GM21526 (cell line): ENCODE measurements at regions not wholly inside any gene's neighbourhood (a gene's known extent, or its start where the extent isn't known, plus 50 kb on each side); places are given as distances from the start of the nearest gene placed in this dataset.
"Not testable (repeated sequence)": the region's sequence is repeated elsewhere in the genome, so short reads cannot be mapped to it uniquely, and the experiment has no call there.

Source experiments
- ATAC-seq: cut with Tn5 transposase; IDR thresholded peaks from one replicate; pipeline ENCODE4 v1.9.1; 2021; ENCODE audit warnings: moderate library complexity; ENCODE audit not compliant: unreplicated experiment, low FRiP score

DNA sequence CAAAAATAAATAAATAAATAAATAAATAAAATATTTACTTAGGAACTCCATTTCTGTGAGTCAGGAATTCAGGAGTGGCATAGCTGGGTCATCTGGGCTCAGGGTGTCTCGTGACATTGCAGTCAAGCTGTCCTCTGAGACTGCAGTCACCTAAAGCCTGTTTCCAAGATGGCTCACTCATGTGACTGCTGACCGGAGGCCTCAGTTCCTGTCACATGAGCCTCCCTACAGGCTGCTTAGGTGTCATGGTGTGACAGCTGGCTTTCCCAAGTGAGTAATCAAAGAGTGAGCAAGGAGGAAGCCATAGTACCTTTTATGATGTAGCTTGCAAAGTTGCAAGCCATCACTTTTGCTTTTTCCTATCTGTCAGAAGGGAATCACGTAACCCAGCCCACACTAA lies 128.6 kb upstream of the KCTD7 start:
- ATAC-seq: no peak

- ATAC-seq: no peak
Measured at GRCh38 chr7:66502230-66503035, 126.2 kb upstream of the KCTD7 start.

DNA sequence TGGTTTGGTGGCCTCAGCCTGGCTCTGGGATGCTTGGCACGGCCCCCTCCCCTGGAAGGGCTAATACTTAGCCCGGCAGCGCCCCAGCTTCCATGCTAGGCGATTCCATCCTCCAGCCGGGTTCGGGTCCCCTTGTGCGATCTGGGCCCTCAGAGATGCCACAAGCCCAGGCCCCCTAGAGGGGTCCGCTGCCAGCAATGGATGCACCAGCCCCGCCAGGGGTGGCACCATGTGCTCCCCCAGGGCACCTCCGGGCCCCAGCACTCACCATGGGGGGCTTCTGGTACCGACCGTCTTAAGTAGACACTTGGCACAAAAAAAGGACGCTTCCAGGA lies 125.7 kb upstream of the KCTD7 start:
- no peak for ATAC-seq

DNA sequence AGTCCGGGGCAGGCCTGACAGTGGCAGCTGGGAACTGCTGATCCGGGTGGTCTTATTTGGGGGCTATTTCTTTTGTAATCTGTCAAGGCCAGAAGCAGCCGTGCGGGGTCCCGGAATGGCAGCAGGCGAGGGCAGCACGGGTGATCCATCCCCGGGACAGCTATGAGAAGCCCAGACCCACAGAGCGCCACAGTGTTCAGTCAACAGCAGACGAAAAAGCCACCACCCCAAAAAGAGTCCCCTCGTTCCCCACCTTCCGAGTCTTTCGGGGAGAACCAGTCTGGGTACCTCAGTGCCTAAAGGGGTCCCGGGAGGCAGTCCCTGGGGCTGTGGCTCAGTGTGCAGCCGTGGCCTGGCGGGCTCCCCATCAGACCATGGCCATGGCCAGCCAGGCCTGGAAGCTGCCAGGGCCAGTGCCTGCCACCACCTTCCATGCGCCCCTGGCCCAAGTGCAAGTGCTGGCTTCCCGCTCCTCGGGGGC lies 125.1 kb upstream of the KCTD7 start:
- no peak for ATAC-seq

DNA sequence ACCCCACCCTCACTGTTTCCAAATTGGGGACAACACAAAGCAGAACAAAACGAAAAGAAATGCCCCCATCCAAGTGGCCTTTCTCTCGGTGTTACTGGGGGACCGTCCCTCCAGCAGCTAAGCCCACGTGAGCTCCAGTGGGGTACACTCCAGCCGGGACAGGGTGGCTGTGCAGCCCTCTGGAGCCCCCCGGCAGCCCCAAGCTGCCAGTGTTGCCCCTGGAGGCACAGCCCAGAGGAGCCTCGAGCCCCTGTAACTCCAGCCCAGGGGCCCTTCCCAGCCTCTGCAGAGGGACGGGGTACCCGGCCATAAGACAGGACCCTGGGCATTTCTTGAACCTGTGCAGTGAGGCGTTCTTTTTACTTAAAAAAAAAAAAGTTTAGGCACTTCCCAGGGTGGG lies 124.5 kb upstream of the KCTD7 start:
- ATAC-seq: no peak

DNA sequence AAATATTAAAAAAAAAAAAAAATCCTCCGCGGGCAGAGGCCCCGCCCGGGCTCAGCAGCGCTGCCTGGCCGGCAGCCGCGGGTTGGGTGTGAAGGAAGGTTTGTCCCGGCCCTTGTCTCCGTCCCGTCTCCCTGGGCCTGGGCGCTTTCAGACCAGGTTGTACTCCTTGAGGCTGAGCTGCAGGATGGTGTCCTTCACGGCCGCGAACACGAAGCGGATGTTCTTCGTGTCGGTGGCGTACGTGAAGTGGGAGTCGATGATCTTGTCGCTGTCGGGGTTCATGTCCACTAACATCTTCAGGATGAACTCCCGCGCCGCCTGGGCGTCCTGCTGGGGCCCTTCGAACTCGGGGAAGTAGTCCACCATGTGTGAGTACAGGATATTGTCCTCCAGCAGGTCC lies 123.7 kb upstream of the KCTD7 start:
- no peak for ATAC-seq

DNA sequence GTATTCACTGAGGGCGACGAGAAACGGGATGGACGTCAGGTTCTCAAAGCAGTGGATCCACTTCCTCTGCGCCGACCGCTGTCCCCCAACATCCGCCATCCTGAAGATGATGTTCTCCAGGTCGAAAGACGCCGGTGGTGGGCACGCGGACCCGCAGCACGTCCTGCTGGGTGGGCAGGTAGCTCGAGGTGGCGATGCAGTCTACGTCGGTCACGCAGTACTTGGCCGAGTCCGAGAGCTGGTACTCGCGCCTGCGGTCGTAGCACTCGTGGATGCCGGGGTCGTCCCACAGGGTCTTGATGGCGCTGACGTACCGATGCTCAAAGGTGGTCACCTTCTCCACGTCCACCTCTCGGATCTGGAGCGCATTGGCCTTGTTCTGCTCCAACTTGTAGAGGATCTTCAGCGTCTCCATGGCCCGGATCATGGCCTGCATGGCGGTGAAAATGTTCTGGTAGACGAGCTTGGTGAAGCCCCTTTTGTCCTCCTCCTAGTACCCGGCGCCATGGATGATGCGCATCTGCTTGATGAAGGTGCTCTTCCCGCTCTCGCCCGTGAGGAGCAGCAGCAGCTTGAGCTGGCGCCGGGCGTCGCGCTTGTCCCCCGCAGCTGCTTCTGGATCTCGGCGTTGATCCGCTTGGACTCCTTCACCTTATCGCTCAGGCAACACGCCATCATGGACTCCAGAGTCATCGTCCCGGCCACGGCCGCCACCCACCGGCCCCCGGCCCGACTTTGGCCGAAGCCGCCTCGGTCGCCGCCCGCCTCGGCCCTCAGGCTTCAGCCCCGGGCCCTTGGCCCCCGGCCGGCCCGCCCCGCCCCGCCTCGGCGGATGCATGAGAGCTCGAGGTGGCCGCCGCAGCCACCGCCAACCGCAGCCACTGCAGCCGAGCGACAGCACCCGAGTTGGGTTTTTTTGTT lies 122.9 kb upstream of the KCTD7 start:
- ATAC-seq: no peak

GRCh38 chr7:66506703-66507102 lies 122.0 kb upstream of the KCTD7 start:
- not testable (repeated sequence) for ATAC-seq

DNA sequence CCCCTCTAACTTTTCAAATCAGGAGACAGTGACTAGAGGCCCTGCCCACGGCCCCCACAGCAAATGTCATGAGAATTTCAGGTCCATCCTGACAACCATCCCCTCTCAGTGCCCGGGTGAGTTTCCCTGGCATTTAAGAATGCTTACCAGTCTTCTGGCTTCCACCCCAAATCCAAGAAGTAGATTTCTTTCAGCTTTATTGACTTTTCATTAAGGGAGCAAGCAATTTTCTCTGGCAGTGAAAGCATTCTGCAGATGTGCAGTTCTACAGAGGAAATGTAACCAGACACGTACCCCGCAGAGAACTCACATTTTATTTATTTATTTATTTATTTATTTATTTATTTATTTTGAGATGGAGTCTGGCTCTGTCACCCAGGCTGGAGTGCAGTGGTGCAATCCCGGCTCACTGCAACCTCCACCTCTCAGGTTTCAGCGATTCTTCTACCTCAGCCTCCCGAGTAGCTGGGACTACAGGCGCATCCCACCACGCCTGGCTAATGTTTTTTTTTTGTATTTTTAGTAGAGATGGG lies 120.9 kb upstream of the KCTD7 start:
- no peak for ATAC-seq

- ATAC-seq: no peak
Measured at GRCh38 chr7:66508431-66508830, 120.2 kb upstream of the KCTD7 start.

DNA sequence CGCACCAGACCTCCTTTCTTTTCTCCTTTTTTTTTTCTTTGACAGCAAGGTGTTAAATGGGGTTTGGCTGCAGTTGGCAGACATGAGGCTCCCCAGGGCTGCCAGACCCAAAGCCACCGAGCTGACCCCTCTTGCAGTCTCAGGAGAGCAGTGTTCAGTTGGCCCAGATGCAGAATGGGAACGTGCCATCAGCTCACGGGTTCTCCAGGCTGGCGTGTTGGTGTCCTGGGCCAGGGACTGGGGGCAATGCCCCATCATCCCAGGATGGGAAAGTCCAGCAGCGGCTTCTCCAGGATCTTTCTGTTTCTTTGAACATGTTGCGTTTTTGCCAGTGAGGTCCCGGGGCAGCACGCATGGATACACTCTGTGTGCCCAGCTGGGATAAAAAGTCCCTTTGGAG lies 114.6 kb upstream of the KCTD7 start:
- no peak for ATAC-seq

- no peak for ATAC-seq
Measured at GRCh38 chr7:66517212-66517909, 111.3 kb upstream of the KCTD7 start.

- no peak for ATAC-seq
Measured at GRCh38 chr7:66518151-66518691, 110.5 kb upstream of the KCTD7 start.

- ATAC-seq: no peak
Measured at GRCh38 chr7:66521675-66522074, 107.0 kb upstream of the KCTD7 start.

- no peak for ATAC-seq
Measured at GRCh38 chr7:66522518-66522917, 106.2 kb upstream of the KCTD7 start.

- ATAC-seq: no peak
Measured at GRCh38 chr7:66523409-66523808, 105.3 kb upstream of the KCTD7 start.

- ATAC-seq: no peak
Measured at GRCh38 chr7:66524738-66525137, 103.9 kb upstream of the KCTD7 start.

- not testable (repeated sequence) for ATAC-seq
Measured at GRCh38 chr7:66526782-66527181, 101.9 kb upstream of the KCTD7 start.

DNA sequence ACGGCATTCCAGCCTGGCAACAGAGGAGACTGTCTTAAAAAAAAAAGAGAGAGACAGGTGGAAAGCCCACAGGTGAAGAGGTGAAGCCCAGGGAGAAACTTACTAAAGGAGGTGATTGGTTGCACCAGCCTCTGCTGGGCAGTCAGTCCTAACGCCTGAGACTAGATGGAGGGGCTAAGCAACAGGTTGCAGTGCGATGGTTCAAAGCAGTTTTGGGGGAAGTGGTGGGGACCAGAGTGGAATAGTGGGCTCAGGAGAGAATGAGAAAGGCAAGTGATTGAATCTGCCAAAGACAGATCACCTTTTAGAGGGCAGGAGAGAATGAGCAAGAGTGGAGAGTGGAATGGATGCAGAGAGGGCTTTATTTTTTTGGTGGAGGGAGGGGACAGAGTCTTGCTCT lies 100.0 kb upstream of the KCTD7 start:
- no peak for ATAC-seq

- ATAC-seq: no peak
Measured at GRCh38 chr7:66529883-66530610, 98.6 kb upstream of the KCTD7 start.
